HepG2 (cell line): ENCODE measurements at regions not wholly inside any gene's neighbourhood (a gene's known extent, or its start where the extent isn't known, plus 50 kb on each side); places are given as distances from the start of the nearest gene placed in this dataset.

Experiments
- ATAC-seq: fragments of 200-7000 bp; cut with Tn5 transposase; 3 replicates; pipeline ENCODE4 v1.9.1; 2020; ENCODE audit warnings: mild to moderate bottlenecking, moderate library complexity
- BruUV-seq: library from RNA; stranded (reverse); fragments of 400-500 nt; replicated peaks from 2 replicates; lab custom pipeline; 2021; lab: Mats Ljungman, UMichigan
- CTCF ChIA-PET: fragments of 300-600 bp; formaldehyde crosslinking; extraction: SDS; loops from one replicate; lab custom pipeline; 2021; ENCODE audit warnings: low total read pairs, inconsistent platforms, low intra/inter-chr PET ratio; lab: Yijun Ruan, JAX
- POLR2A ChIA-PET: fragments of 350-600 bp; sonication (Branson Sonifier 250); formaldehyde crosslinking; loops from one replicate; lab custom pipeline; 2020; ENCODE audit warnings: antibody characterized with exemption, inconsistent platforms; lab: Yijun Ruan, JAX
- DNase-seq: peaks from one replicate; pipeline ENCODE4 v3.0.0-alpha.2; 2015; ENCODE audit warnings: low spot score
- FAIRE-seq: peaks from 3 replicates; lab custom pipeline; 2011; peaks lifted over from hg19 to GRCh38; lab: Jason Lieb, UNC
- H2AFZ ChIP-seq: one replicate; pipeline ENCODE4 v1.6.1; 2011; ENCODE audit warnings: low read length, inconsistent platforms
- H3K27ac ChIP-seq: fragments of 300-600 bp; 3 replicates; pipeline ENCODE4 v1.8.0; 2011; ENCODE audit warnings: mixed run types, mild to moderate bottlenecking, mixed read lengths, low read length, inconsistent platforms; ENCODE audit not compliant: insufficient read depth; ENCODE audit errors: extremely low read length
- H3K27me3 ChIP-seq, 2 experiments: fragments of 200-600 bp in 1 of 2; 2 replicates in 1 of 2; 3 replicates in 1 of 2; pipeline versions ENCODE4 v1.6.0 to v1.8.0; 2011; ENCODE audit warnings: low read length in 2 of 2, mild to moderate bottlenecking in 2 of 2, moderate library complexity in 2 of 2, inconsistent platforms in 1 of 2; ENCODE audit not compliant: insufficient read depth in 2 of 2, control insufficient read depth in 1 of 2
- H3K36me3 ChIP-seq, 2 experiments: fragments of 200-600 bp in 1 of 2; replicated peaks in 1 of 2; 2 replicates in 1 of 2; 3 replicates in 1 of 2; pipeline versions ENCODE4 v1.5.1 to v1.8.0; 2011; ENCODE audit warnings: low read length in 2 of 2, inconsistent platforms in 1 of 2; ENCODE audit not compliant: insufficient read depth in 2 of 2, control insufficient read depth in 1 of 2
- H3K4me1 ChIP-seq: 2 replicates; pipeline ENCODE4 v1.5.1; 2012; ENCODE audit warnings: low read length, inconsistent platforms; ENCODE audit not compliant: insufficient read depth
- H3K4me2 ChIP-seq: 2 replicates; pipeline ENCODE4 v1.6.0; 2011; ENCODE audit warnings: low read depth, low read length, inconsistent platforms
- H3K4me3 ChIP-seq, 3 experiments: fragments of 200-600 bp in 1 of 3; sonication (generic), shearing (Covaris generic) in 1 of 3; replicated peaks in 1 of 3; 2 replicates each; pipeline ENCODE4 v1.5.1; 2011 to 2016; ENCODE audit warnings: low read length in 3 of 3, inconsistent platforms in 2 of 3, low read depth in 2 of 3, mild to moderate bottlenecking in 2 of 3, control low read depth in 1 of 3, mixed read lengths in 1 of 3; ENCODE audit not compliant: insufficient read depth in 1 of 3
- H3K79me2 ChIP-seq: one replicate; pipeline ENCODE4 v1.6.1; 2011; ENCODE audit warnings: low read length, inconsistent platforms; ENCODE audit not compliant: insufficient read depth
- H3K9ac ChIP-seq: 2 replicates; pipeline ENCODE4 v1.6.0; 2011; ENCODE audit warnings: mild to moderate bottlenecking, low read depth, low read length, inconsistent platforms; ENCODE audit not compliant: insufficient read depth
- H3K9me3 ChIP-seq: 2 replicates; pipeline ENCODE4 v1.5.1; 2012; ENCODE audit warnings: mild to moderate bottlenecking, low read length
- H4K20me1 ChIP-seq: 2 replicates; pipeline ENCODE4 v1.6.0; 2011; ENCODE audit warnings: inconsistent platforms, mild to moderate bottlenecking, low read length, moderate library complexity; ENCODE audit not compliant: insufficient read depth
- ARNT2 ChIP-seq: sonication (generic); formaldehyde crosslinking; IDR thresholded peaks from 2 replicates; pipeline ENCODE4 v1.8.0; 2022; ENCODE audit warnings: mild to moderate bottlenecking, low read depth, missing genetic modification reagents, moderate library complexity
- MXD1 ChIP-seq: sonication (generic); formaldehyde crosslinking; IDR thresholded peaks from 2 replicates; pipeline ENCODE4 v1.4.0; 2020; ENCODE audit warnings: mild to moderate bottlenecking, missing genetic modification reagents
- PHF20 ChIP-seq: sonication (generic); formaldehyde crosslinking; IDR thresholded peaks from 2 replicates; pipeline ENCODE4 v1.5.0; 2020; ENCODE audit warnings: mild to moderate bottlenecking, missing genetic modification reagents
- PRDM10 ChIP-seq: sonication (generic); formaldehyde crosslinking; IDR thresholded peaks from 2 replicates; pipeline ENCODE4 v1.4.0; 2020; ENCODE audit warnings: low read depth, missing genetic modification reagents
- SALL1 ChIP-seq: sonication (generic); formaldehyde crosslinking; IDR thresholded peaks from 2 replicates; pipeline ENCODE4 v1.8.0; 2022; ENCODE audit warnings: mild to moderate bottlenecking, missing genetic modification reagents
- ZSCAN22 ChIP-seq: sonication (generic); formaldehyde crosslinking; IDR thresholded peaks from 2 replicates; pipeline ENCODE4 v1.4.0; 2020; ENCODE audit warnings: mild to moderate bottlenecking, missing genetic modification reagents
- WGBS: methylation state at CpG from one replicate; pipeline ENCODE4 v1.1.6; 2017; ENCODE audit warnings: low lambda C conversion rate; 5-methylcytosine and 5-hydroxymethylcytosine counted together
- in situ Hi-C: cut with HindIII; loops from 2 replicates; pipeline ENCODE4 v1.10.0; 2017; ENCODE audit warnings: low pct_unique_long_range_greater_than_20kb; ENCODE audit not compliant: extremely low pct_ligation_motif_present
- intact Hi-C: fragments of 100-400 bp; cut with micrococcal nuclease; formaldehyde crosslinking; loops from one replicate; pipeline ENCODE4 v1.10.0; 2022; ENCODE audit not compliant: unreplicated experiment
- TF ChIP-seq, protein P1 (sequence below): sonication (generic); formaldehyde crosslinking; IDR thresholded peaks from 2 replicates; pipeline ENCODE4 v1.8.1; 2023; ENCODE audit warnings: missing genetic modification reagents, inconsistent platforms, borderline replicate concordance

DNA sequence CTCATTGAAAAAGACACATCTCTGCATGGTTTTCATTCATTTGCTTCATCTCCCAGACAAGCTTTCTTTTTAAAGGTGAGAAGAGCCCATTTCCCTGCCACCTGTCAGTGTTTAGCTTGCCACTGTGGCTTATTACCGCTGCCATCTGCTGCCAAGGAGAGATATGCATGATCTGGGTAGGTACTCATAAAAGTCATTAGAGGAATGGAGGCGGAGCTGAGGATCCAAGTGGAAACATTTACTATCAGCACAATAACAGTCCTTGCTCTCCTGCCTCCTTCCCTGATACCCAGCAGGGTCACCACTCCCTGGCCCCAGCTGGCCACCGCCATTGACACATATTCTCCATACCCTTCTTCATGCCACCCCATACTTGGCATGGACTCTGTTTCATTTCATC lies 390.4 kb downstream of the TSN start:
- Histone ChIP-seq H2AFZ (no peak overlapping the region), H3K4me1 (no peaks in the 10 kb centered on the region), H3K4me3 (no peak overlapping the region), H3K9ac (no peak overlapping the region), H3K4me2 (no peak overlapping the region), H4K20me1 (no peaks in the 10 kb centered on the region), H3K9me3 (no peaks in the 10 kb centered on the region), H3K79me2 (no peaks in the 10 kb centered on the region), H3K27me3 (no peaks in the 10 kb centered on the region), H3K27ac (no peak overlapping the region), H3K36me3 (no peaks in the 10 kb centered on the region)
- no peak for FAIRE-seq
- ChIA-PET POLR2A (no interaction called here), CTCF (no interaction called here)
- intact Hi-C loops (no loop called here), in situ Hi-C loops (no loop called here)
- 2% methylated on average over 3 of the region's 3 CpGs for WGBS
- no peak for DNase-seq
- no peak for ATAC-seq
- BruUV-seq: no TSS peak
- TF ChIP-seq SALL1 (CRISPR knock-in tag) (no peak), MXD1 (CRISPR knock-in tag) (no peak), PHF20 (CRISPR knock-in tag) (no peak), PRDM10 (CRISPR knock-in tag) (no peak), ZSCAN22 (CRISPR knock-in tag) (no peak), ARNT2 (CRISPR knock-in tag) (no peak)
- TF ChIP-seq, protein P1, sequence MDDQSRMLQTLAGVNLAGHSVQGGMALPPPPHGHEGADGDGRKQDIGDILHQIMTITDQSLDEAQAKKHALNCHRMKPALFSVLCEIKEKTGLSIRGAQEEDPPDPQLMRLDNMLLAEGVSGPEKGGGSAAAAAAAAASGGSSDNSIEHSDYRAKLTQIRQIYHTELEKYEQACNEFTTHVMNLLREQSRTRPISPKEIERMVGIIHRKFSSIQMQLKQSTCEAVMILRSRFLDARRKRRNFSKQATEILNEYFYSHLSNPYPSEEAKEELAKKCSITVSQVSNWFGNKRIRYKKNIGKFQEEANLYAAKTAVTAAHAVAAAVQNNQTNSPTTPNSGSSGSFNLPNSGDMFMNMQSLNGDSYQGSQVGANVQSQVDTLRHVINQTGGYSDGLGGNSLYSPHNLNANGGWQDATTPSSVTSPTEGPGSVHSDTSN (CRISPR knock-in tag): no peak
